GM19193 (cell line): ENCODE measurements at regions not wholly inside any gene's neighbourhood (a gene's known extent, or its start where the extent isn't known, plus 50 kb on each side); places are given as distances from the start of the nearest gene placed in this dataset.

Experiments used
- POLR2A ChIP-seq: IDR thresholded peaks from 4 replicates; pipeline ENCODE4 v1.6.1; 2011; ENCODE audit not compliant: insufficient read depth, insufficient read length; ENCODE audit errors: extremely low read depth

DNA sequence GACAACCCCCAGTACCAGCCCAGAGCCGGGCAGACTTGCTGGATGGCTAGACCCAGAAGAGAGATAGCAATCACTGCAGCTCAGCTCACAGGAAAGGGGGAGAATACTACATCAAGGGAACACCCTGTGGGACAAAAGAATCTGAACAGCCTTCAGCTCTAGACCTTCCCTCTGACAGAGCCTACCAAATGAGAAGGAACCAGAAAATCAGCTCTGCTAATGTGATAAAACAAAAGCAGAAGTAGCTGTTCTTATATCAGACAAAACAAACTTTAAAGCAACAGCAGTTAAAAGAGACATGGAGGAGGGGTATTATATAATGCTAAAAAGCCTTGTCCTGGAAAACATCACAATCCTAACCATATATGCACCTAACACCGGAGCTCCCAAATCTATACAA lies 283.3 kb downstream of the KLF13 start:
- TF ChIP-seq POLR2A: no peak

- TF ChIP-seq POLR2A: no peak
These were observed 289.2 kb downstream of the KLF13 start for GRCh38 chr15:31615643-31616415.

- TF ChIP-seq POLR2A: no peak
These were observed 334.2 kb downstream of the KLF13 start for GRCh38 chr15:31660816-31661215.

DNA sequence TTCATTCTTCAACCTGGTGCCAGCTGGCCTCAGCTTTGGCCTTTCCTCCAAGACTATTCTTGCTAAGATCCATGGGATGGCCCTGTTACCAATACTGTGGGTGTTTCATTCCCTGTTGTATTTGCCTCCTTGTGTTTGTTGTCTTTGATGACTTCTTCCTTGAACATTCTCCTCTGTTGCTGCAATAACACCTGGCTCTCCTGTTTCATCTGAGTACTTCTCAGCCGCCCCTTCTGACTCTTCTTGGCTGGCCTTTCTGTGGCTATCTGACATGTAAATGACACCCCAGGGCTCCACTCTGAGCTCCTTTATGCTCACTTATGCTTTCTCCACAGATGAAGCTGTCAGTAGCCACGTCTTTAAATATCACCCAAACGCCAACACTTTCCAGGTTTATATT lies 302.7 kb upstream of the CHRNA7 start:
- no peak for TF ChIP-seq POLR2A

DNA sequence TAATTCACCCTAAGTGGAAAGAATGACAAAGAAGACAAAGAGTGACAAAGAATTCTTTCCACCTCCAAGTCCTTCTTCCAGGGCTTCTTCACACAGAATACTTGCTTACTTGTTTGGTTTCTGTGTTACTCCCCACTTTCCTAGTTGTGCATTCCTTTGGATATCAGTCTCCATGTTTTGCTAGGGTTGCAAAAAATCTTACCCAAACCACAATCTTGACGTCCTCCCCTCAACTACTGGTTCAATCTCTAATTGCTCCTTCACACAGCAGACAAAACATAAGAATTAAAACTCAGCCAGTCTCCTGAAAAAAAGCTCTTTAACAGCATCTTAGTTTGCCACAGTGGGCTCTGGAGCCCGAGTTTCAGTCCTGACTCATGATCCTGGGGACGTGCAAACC lies 297.6 kb upstream of the CHRNA7 start:
- no peak for TF ChIP-seq POLR2A

- no peak for TF ChIP-seq POLR2A
These were observed 296.9 kb upstream of the CHRNA7 start for GRCh38 chr15:31733424-31733823.

DNA sequence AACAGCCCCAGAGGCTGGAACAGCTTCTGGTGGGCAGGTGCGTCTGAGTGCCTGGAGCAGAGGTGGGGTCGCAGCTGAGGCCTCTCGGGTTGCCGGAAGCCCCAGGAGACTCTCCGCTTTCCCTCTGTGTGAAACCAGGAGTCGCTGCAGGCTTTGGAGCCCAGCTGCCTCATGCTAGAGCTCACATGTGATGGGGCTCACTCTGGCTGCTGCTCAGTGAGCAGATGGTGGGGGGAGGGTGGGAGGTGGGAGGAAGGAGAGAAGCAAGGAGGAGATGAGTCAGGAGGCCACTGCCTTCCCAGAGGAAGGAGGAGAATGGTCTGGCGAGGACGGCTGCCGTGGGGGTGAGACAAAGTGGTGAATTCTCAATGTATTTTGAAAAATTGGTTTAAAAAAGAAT lies 290.1 kb upstream of the CHRNA7 start:
- TF ChIP-seq POLR2A: no peak

DNA sequence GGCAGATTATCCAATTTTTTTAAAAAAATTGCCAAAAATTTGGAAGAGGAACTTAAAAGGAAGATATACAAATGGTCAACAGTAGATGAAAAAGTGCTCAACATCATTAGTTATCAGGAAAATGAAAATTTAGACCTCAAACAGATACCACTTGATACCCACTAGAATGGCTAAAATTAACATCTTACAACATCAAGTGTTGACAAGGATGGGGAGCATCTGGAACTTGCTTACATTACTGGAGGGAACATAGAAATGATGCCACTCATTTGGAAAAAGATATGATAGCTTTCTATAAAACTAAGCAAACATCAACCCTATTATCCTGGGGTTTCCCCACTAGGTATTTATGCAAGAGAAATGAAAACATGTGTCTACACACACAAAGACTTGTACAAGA lies 284.5 kb upstream of the CHRNA7 start:
- TF ChIP-seq POLR2A: no peak

DNA sequence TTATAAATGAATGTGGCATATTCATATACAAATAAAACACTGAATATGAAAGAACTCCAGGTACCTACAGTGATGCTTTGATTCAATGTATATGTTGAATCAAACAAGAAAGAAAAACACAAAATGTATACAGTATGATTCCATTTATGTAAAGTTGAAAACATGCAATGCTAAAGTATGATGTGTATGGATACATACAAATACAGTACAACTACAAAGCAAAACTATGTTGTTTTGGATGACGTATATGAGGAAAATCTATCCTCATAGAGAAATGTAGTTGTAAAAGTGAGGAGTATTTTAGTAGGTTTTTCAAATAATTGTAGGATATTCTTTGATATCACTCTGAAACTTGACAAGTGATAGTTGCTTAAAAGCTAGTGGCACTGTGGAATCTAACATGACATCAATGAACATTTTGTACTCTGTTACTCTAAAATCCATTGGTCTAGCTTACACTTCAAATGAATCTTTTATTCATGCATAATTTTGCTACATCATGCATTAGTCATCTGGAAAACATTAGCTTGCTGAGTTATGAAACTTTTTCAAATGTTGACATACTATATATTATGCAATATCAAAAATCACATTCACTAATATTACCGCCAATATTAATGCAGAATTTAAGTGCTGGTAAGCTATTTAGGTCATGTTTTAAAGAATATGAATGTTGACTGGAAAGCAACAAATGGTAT lies 278.1 kb upstream of the CHRNA7 start:
- TF ChIP-seq POLR2A: no peak

- TF ChIP-seq POLR2A: no peak
These were observed 277.4 kb upstream of the CHRNA7 start for GRCh38 chr15:31752905-31753304.

- no peak for TF ChIP-seq POLR2A
These were observed 272.2 kb upstream of the CHRNA7 start for GRCh38 chr15:31758126-31758525.

DNA sequence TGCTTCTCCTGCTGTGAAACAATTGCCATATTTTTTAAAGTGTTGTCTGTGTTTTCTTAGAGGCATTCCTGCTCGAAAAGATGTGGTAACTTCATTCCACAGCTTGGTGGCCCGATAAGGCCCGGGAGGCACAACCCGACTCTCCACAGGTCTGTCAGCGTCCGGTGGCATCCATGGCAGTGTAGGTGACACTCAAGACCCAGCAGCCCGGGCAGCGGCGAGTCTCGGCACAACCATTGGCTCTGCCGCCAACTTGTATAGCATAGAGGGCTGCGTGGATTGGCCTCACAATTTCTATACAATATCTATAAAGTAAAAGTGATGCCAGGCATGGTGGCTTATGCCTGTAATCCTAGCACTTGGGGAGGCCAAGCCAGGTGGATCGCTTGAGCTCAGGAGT lies 262.3 kb upstream of the CHRNA7 start:
- TF ChIP-seq POLR2A: no peak

GRCh38 chr15:31774045-31774444 lies 256.3 kb upstream of the CHRNA7 start:
- no peak for TF ChIP-seq POLR2A

- no peak for TF ChIP-seq POLR2A
These were observed 254.3 kb upstream of the CHRNA7 start for GRCh38 chr15:31776039-31776438.

GRCh38 chr15:31781261-31781660 lies 249.1 kb upstream of the CHRNA7 start:
- TF ChIP-seq POLR2A: no peak

DNA sequence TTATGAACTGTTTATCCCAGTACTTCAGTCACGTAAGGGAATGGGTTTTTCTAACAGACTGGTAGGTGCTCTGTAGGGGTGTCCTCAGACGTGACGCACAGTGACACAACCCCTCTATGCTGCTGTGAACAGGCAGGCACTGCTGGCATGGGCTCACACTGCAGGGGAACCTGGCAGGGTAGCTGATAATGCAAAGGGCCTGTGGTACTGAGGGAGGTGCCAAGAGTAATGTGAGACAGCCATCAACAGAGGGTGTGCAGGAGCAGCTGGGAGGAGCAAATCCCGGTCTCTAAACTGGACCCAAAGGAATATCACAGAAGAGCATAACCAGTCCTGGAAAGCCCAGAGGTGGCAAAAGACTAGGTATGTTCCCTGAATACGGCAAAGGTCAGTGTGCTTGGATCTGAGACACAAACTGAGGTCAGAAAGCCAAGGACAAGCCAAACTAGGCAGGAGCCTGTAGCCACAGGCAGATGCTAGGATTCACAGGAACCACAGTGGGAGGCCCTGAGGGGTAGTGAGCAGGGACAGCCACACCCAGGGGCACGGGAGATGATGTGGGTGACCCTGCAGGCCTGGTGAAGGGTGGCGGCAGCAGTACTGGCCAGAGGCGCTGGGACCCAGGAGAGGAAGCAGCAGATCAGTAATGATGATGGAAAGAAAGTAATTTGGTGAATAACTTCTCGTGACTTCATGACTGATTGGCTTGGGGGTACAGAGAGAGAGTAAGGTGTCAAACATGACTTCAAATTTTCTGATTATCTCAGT lies 248.1 kb upstream of the CHRNA7 start:
- TF ChIP-seq POLR2A: no peak

DNA sequence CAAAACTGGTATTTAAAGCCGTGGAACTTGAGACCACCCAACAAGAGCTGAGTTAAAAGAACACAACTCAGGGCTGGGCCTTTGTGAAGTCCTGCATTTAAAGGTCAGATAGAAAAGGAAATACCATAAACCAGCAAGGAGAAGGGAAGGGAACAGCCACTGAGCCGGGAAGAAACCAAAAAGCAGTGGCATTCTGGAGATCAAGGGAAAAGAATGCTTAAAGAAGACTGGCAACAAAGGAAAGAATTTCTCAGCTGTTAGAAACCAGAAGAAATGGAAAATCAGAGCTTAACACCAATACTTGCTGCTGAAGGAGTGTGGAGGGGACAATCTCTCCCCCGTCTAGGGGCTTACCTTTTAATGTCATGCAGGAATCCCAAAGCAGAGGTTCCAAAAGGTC lies 247.4 kb upstream of the CHRNA7 start:
- TF ChIP-seq POLR2A: no peak

- no peak for TF ChIP-seq POLR2A
These were observed 244.0 kb upstream of the CHRNA7 start for GRCh38 chr15:31786360-31786759.
